Embryonic facial prominence (tissue), 1 donor: ENCODE measurements at regions not wholly inside any gene's neighbourhood (a gene's known extent, or its start where the extent isn't known, plus 50 kb on each side); places are given as distances from the start of the nearest gene placed in this dataset.
"Not testable (repeated sequence)": the region's sequence is repeated elsewhere in the genome, so short reads cannot be mapped to it uniquely, and the experiment has no call there.

Source experiments
- DNase-seq: peaks from one replicate; pipeline ENCODE4 v3.0.0-alpha.2; 2016; ENCODE audit errors: extremely low spot score

GRCh38 chr13:52324831-52325230, 81.1 kb downstream of the THSD1 start:
- DNase-seq, result not testable (repeated sequence)

DNA sequence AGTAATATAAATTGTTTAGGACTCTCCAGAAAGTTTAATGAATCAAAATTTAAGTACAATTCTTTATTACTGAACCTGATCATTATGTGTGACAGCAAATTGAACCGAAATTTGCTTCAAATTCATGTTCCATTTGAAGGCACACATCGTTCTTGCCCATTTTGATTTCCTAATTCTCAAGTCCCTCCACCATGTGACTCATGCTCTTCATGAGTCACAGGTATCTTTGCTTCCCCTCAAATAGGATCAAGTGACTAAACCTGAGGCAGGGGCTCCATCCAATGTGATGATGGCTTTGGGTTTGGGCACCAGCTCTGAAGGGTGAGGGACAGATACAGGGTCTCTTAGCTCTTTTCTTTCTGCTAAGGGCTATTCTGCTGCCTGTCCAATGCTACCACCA, 86.1 kb downstream of the THSD1 start:
- DNase-seq, result no peak

DNA sequence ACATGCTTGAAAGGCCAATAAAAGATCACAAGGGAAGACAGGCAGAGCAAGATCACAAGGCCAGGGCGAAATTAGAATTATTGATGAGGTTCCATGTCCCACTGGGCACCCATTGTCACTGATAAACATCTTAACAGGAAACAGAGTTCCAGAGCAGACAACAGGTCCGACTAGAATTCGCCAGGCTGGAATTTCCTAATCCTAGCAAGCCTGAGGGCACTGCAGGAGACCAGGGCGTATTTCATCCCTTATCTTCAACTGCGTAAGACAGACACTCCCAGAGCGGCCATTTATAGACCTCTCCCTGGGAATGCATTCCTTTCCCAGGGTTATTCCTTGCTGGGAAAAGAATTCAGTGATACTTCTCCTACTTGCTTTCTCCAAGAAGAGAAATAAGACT, 96.1 kb downstream of the THSD1 start:
- DNase-seq, result not testable (repeated sequence)

DNA sequence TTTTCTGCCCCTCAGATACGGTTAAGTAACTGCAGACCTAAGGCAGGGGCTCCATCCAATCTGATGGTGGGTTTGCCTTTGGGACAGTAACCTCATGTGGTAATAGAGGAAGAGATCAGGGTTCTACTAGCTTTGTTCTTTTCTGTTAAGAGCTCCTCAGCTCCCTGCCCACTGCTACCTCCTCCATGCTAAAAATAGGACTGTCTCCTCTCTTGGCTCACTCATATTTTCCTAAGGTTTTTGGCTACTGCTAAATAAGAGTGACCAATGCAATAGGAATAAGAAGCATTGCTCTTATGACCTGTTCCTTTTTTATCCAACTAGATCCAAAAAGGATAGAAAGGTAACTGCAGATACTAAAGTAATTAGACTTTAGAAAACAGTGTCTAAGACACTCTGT, 99.6 kb downstream of the THSD1 start:
- DNase-seq, result not testable (repeated sequence)

DNA sequence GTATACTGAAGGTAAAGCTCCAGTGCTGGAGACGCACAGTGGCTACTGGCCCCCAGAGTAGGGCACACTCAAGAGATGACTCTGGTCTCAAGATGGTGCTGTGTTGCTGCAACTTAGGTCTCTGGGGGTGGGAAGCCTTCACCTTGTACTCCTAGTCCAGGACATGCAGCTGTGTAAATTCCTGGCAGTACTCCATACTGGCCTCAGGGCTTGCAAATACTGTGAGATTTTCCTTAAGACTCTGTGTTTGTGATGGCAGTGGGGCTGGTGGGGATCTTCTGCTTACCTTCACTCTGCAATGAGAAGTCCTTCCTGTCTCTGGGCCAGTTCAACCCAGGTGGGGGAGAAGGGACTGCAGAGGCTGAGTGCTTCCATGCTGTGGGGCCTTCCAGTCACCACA, 102.9 kb downstream of the THSD1 start:
- DNase-seq, result not testable (repeated sequence)

DNA sequence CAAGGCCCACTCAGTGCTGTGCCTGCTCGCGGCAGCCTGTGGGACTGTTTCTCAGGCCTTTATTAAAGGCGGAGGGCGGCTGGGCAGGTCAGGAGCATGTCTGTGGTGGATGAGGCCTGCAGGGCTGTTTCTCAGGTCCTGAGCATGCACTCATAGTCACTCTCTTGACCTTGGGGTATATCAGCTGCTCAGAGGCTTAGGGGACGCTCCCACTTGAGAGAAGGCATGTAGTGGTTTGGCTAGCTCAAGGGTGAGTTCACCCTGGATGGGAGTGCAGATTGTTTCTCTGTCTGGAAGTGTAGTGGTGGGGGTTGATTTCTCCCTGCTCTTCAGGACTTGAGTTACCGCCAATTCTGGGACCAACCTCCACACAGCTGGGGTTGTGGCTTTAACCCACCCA, 103.3 kb downstream of the THSD1 start:
- not testable (repeated sequence) for DNase-seq

- not testable (repeated sequence) for DNase-seq
Measured at GRCh38 chr13:52301810-52302400, 104.1 kb downstream of the THSD1 start.

GRCh38 chr13:52298079-52298661, 107.8 kb downstream of the THSD1 start:
- DNase-seq, result not testable (repeated sequence)

- not testable (repeated sequence) for DNase-seq
Measured at GRCh38 chr13:52288891-52289290, 117.1 kb downstream of the THSD1 start.

GRCh38 chr13:52281387-52281786, 122.0 kb upstream of the NEK3 start:
- not testable (repeated sequence) for DNase-seq

DNA sequence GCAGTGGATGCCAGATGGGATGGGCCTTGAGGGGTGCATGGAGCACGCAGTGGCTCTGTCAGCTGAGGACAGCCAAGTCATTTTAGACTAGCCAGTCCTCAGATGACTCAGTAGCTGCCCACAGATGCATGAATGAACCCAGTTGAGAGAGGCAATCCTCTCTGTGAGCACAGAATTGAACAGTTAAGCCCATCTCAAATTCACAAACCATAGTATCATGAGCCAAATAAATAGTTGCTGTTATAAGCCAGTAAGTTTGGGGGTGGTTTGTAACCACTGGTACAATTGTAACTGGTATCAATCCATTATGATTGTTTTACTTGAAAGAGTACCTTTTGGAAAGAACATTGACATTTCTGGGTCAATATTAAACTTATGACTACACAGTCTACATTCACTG, 120.0 kb upstream of the NEK3 start:
- not testable (repeated sequence) for DNase-seq

GRCh38 chr13:52254299-52254698, 94.9 kb upstream of the NEK3 start:
- DNase-seq, result not testable (repeated sequence)

- DNase-seq, result not testable (repeated sequence)
Measured at GRCh38 chr13:52240752-52241151, 81.4 kb upstream of the NEK3 start.

DNA sequence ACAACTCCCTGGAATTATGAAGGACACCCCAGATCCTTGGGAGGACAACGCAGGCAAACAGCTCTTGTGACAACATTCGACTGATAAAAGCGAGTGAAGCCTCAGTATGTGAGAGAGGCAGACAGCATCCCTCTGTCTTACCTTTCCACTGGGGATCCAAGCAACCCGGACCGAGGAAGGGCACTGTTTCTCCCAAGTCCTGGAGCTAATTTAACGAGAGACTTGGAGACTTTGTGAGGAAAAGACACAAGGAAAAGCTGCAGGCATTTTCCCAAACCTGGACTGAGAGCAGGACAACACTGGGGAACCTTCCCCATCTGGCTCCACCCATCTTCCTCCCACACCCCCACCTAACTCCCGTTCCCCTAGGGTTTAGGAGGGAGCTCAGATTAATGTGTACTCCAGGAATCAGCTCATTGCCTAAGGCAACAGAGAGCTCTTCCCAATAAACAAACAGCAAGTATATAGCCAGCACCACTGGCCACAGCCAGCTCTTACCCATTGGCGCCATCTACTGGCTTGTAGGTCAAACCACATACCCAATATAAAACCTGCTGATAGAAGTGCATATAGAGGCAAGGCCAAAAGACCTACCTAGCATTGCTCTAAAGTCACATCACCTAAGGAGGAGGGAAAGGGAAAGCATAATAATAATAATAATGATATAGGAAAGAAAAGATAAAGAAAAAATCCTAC, 76.7 kb upstream of the NEK3 start:
- peak; percentile 36 for DNase-seq

DNA sequence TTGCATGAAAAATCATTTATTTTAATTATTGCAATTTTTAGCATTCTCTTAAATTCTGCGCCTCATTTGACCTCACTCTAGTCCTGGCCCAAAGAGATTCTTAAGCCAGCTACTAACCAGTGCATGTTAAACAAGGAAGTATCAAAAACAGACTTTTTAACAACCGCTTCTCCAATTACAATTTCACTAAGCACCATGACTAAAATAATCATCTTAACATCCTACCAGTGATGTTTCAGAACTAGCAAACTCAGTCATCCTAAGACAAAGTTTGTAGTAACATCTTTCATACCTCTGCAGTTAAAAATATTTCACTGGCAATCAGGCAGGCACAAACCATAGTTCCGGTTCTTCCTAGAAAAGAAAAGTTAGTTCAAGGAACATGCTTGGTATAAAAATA, 75.5 kb upstream of the NEK3 start:
- not testable (repeated sequence) for DNase-seq

GRCh38 chr13:52223063-52223462, 63.7 kb upstream of the NEK3 start:
- DNase-seq, result not testable (repeated sequence)

DNA sequence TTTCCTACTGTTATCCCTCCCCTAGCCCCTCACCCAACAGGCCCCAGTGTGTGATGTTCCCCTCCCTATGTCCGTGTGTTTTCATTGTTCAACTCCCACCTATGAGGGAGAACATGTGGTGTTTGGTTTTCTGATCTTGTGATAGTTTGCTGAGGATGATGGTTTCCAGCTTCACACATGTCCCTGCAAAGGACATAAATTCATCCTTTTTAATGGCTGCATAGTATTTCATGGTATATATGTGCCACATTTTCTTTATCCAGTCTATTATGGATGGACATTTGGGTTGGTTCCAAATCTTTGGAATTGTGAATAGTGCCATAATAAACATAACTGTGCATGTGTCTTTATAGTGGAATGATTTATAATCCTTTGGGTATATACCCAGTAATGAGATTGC, 54.5 kb upstream of the NEK3 start:
- not testable (repeated sequence) for DNase-seq

DNA sequence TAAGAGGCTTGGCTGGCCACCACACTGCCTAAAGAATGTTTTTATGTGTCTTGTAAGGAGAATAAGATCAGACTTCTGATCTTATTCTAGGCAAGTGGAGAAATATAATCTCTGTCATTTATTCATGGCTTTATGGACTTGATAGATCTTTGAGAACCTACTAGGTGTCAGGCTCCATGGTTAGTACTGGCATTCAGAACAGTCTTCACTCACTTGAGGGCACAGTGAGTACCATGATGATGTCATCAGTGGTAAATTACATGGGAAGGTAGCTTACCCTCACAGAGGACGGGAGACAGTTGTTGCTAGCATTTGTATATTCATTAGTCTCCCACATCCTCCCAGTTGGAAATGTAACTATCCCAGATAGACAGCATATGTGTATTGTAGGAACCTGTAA, 53.5 kb upstream of the NEK3 start:
- DNase-seq, result not testable (repeated sequence)

DNA sequence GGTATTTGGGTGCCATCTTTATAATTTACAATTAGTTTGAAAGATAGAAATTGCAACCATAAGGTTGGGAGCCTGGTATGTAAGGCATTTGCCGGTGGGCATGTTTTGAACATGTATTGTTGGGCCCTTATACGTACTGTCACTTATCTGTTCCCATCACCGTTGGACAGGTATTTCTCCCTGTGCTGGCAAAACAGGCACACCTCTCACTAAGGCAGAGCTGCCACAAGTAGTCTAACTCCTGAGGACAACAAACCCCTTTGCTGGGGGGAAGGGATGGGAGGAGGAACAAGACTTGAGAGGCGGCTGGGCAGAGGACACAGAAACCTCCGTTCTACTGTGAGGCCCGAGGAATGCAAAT, 52.0 kb upstream of the NEK3 start:
- not testable (repeated sequence) for DNase-seq

DNA sequence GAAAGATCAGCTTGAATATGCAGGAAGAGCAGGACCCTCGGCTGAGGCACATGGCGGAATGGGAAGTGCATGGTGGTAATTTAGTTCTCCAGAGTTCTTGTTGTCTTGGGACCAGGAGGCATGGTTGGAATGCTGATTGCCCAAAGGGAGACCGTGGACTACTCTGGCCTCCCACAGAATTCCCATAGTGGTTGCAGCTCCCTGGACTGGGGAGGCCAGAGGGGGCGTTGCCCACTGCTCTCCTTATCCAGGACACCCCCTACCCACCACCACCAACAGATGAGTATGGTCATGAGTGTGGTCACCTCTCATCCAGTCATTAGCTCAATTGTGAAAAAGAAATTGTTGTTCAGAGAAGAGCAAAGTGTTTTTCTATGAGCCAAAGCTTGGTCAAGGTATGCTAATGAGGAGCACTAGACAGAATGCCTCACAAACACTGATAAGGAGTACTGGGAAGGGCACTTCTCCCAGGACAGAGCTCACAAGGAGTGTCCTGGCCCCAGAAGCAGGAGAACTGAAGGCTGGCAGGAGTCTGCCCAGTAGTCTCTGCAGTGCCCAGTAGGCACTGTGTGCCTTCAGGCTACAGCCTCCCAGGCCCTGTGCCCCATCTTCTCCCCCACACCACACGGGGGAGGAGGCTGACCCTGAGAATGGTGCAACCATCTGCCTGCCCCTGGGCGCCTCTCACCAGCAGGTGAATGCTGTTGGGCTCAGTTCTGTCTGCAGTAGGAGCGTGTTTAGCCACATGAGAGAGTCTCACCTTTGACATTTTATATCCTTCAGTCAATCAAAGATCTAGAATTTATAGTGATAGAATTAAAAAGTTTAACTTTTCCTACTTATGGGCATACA, 51.4 kb upstream of the NEK3 start:
- not testable (repeated sequence) for DNase-seq
